Sigmoid colon (tissue), 4 donors: ENCODE measurements at regions not wholly inside any gene's neighbourhood (a gene's known extent, or its start where the extent isn't known, plus 50 kb on each side); places are given as distances from the start of the nearest gene placed in this dataset.
A peak's percentile ranks its signal among the peaks of the same experiment; 100 is the strongest.

Experiments
- POLR2A ChIP-seq, 2 donors: fragments of 450-650 bp; IDR thresholded peaks; one replicate each; pipeline ENCODE4 v1.6.1; 2016; ENCODE audit warnings: antibody characterized with exemption in 2 of 2, mild to moderate bottlenecking in 2 of 2, moderate library complexity in 2 of 2
- POLR2AphosphoS5 ChIP-seq, 4 donors: sonication (generic); formaldehyde crosslinking; IDR thresholded peaks; one replicate each; pipeline ENCODE4 v1.6.1; 2017; ENCODE audit warnings: antibody characterized with exemption in 4 of 4
- TF ChIP-seq, protein P1 (sequence below), 4 experiments: fragments of 450-650 bp in 3 of 4; fragments of 200-600 bp in 1 of 4; IDR thresholded peaks; one replicate each; pipeline ENCODE4 v1.5.1; 2016 to 2019; ENCODE audit warnings: antibody characterized with exemption in 4 of 4, mild to moderate bottlenecking in 3 of 4, moderate library complexity in 2 of 4

DNA sequence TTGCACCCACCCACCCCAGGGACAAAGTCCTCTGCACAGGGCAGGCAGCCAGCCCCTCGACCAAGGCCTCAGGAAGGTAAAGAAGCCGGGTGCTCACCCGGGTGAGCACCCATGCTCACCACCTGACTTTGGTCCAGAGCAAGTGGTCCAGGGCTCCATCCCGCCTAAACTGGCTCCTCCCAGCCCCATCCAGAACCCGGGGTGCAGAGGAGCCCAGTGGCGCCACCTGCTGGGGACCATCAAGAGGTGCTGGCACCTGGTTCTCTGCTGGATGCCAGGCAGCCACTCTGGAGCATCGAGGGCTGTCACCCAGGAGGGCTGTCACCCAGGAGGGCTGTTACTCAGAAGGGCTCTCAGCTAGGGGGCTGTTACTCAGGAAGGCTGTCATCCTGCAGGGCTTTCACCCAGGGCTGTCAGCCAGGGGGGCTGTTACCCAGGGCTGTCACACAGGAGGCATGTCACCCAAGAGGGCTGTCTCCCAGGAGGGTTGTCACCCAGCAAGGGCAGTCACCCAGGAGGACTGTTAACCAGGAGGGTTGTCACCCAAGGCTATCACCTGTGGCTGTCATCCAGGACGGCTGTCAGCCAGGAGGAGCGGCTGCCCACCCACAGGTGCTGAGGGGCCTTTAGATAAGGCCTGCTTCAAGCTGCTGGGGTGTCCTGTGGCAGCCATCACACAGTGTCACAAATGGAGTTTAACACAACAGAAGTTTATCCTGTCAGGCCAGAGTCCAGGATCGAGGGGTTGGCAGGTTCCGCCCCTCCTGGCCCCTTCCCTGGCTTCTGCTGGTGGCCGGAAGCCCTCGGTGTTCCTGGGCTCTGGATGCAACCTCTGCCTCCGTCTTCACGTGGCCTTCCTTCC lies 98.5 kb downstream of the TNFRSF13B start:
- TF ChIP-seq, protein P1, sequence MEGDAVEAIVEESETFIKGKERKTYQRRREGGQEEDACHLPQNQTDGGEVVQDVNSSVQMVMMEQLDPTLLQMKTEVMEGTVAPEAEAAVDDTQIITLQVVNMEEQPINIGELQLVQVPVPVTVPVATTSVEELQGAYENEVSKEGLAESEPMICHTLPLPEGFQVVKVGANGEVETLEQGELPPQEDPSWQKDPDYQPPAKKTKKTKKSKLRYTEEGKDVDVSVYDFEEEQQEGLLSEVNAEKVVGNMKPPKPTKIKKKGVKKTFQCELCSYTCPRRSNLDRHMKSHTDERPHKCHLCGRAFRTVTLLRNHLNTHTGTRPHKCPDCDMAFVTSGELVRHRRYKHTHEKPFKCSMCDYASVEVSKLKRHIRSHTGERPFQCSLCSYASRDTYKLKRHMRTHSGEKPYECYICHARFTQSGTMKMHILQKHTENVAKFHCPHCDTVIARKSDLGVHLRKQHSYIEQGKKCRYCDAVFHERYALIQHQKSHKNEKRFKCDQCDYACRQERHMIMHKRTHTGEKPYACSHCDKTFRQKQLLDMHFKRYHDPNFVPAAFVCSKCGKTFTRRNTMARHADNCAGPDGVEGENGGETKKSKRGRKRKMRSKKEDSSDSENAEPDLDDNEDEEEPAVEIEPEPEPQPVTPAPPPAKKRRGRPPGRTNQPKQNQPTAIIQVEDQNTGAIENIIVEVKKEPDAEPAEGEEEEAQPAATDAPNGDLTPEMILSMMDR (IDR thresholded peaks at IDR 0.05), result peak in 1 of 4 experiments; percentile 10
- TF ChIP-seq POLR2A (IDR thresholded peaks at IDR 0.05) (no peak), POLR2AphosphoS5 (IDR thresholded peaks at IDR 0.05) (no peak)
